Breast epithelium (tissue), 4 donors: ENCODE measurements at regions not wholly inside any gene's neighbourhood (a gene's known extent, or its start where the extent isn't known, plus 50 kb on each side); places are given as distances from the start of the nearest gene placed in this dataset.

Experiments
- DNase-seq, 2 donors: peaks; one replicate each; pipeline ENCODE4 v3.0.0-alpha.2; 2019; ENCODE audit warnings: low spot score in 2 of 2
- H3K27ac ChIP-seq, 2 donors: fragments of 200-600 bp; sonication (generic) in 1 of 2; one replicate each; pipeline ENCODE4 v1.5.1; 2016 to 2019; ENCODE audit warnings: mild to moderate bottlenecking in 1 of 2
- H3K27me3 ChIP-seq, 2 donors: fragments of 200-600 bp; sonication (generic) in 1 of 2; one replicate each; pipeline versions ENCODE4 v1.5.1 to v1.6.0; 2017 to 2019; ENCODE audit warnings: control low read depth in 1 of 2, mild to moderate bottlenecking in 1 of 2
- H3K36me3 ChIP-seq: fragments of 200-600 bp; one replicate; pipeline ENCODE4 v1.5.1; 2019
- H3K4me1 ChIP-seq, 2 donors: fragments of 200-600 bp; sonication (generic); one replicate each; pipeline ENCODE4 v1.5.1; 2016 to 2019; ENCODE audit warnings: control low read depth in 1 of 2
- H3K4me3 ChIP-seq, 3 donors: fragments of 200-600 bp; sonication (generic); 1 replicate in 2 of 3; 2 replicates in 1 of 3; pipeline ENCODE4 v1.5.1; 2016 to 2019; ENCODE audit warnings: mild to moderate bottlenecking in 3 of 3, moderate library complexity in 2 of 3
- H3K9me3 ChIP-seq, 2 donors: fragments of 200-600 bp; sonication (generic) in 1 of 2; one replicate each; pipeline ENCODE4 v1.5.1; 2016 to 2019; ENCODE audit warnings: control low read depth in 1 of 2
- CTCF ChIP-seq, 3 donors: fragments of 450-650 bp; IDR thresholded peaks; one replicate each; pipeline ENCODE4 v1.5.1; 2016 to 2017; ENCODE audit warnings: antibody characterized with exemption in 3 of 3, mild to moderate bottlenecking in 3 of 3, moderate library complexity in 3 of 3
- POLR2A ChIP-seq: fragments of 450-650 bp; IDR thresholded peaks from one replicate; pipeline ENCODE4 v1.6.1; 2016; ENCODE audit warnings: antibody characterized with exemption, mild to moderate bottlenecking, moderate library complexity
- POLR2AphosphoS5 ChIP-seq, 3 donors: sonication (generic); formaldehyde crosslinking; IDR thresholded peaks; one replicate each; pipeline ENCODE4 v1.6.1; 2017; ENCODE audit warnings: antibody characterized with exemption in 3 of 3
- intact Hi-C: fragments of 100-400 bp; cut with DNase I; formaldehyde crosslinking; loops from one replicate; pipeline ENCODE4 v1.15.1; 2023; ENCODE audit warnings: low total_unique reads

- no peaks in the 10 kb centered on the region for H3K27me3 ChIP-seq
- no peak for DNase-seq
- H3K4me1 ChIP-seq: no peaks in the 10 kb centered on the region
- H3K9me3 ChIP-seq: no peaks in the 10 kb centered on the region
- H3K27ac ChIP-seq: no peak overlapping the region
- TF ChIP-seq POLR2AphosphoS5 (IDR thresholded peaks at IDR 0.05) (no peak), CTCF (IDR thresholded peaks at IDR 0.05) (no peak), POLR2A (no peak)
- no peak overlapping the region for H3K4me3 ChIP-seq
- intact Hi-C loops: no loop called here
- no peaks in the 10 kb centered on the region for H3K36me3 ChIP-seq
Measured at GRCh38 chr13:87453244-87453643, 217.9 kb upstream of the SLITRK5 start.

- Histone ChIP-seq H3K4me1 (no peaks in the 10 kb centered on the region), H3K27ac (no peak overlapping the region), H3K27me3 (no peaks in the 10 kb centered on the region), H3K36me3 (no peaks in the 10 kb centered on the region), H3K4me3 (no peak overlapping the region), H3K9me3 (no peaks in the 10 kb centered on the region)
- no peak for TF ChIP-seq POLR2AphosphoS5 (IDR thresholded peaks at IDR 0.05)
- TF ChIP-seq CTCF (IDR thresholded peaks at IDR 0.05): no peak
- TF ChIP-seq POLR2A: no peak
- intact Hi-C loops: no loop called here
- no peak for DNase-seq
Measured at GRCh38 chr13:87459419-87459818, 211.8 kb upstream of the SLITRK5 start.

GRCh38 chr13:87497426-87497825, 173.7 kb upstream of the SLITRK5 start:
- Histone ChIP-seq H3K4me1 (no peaks in the 10 kb centered on the region), H3K9me3 (no peaks in the 10 kb centered on the region), H3K27me3 (no peaks in the 10 kb centered on the region), H3K4me3 (no peak overlapping the region), H3K36me3 (no peaks in the 10 kb centered on the region), H3K27ac (no peak overlapping the region)
- TF ChIP-seq POLR2AphosphoS5 (IDR thresholded peaks at IDR 0.05): no peak
- no peak for TF ChIP-seq POLR2A
- TF ChIP-seq CTCF (IDR thresholded peaks at IDR 0.05): no peak
- no peak for DNase-seq
- intact Hi-C loops: no loop called here

- intact Hi-C loops: no loop called here
- H3K27me3 ChIP-seq: no peaks in the 10 kb centered on the region
- H3K36me3 ChIP-seq: no peaks in the 10 kb centered on the region
- H3K27ac ChIP-seq: no peak overlapping the region
- no peak for TF ChIP-seq POLR2AphosphoS5 (IDR thresholded peaks at IDR 0.05)
- TF ChIP-seq POLR2A: no peak
- TF ChIP-seq CTCF (IDR thresholded peaks at IDR 0.05): no peak
- no peak for DNase-seq
- no peaks in the 10 kb centered on the region for H3K4me1 ChIP-seq
- H3K4me3 ChIP-seq: no peak overlapping the region
- no peaks in the 10 kb centered on the region for H3K9me3 ChIP-seq
Measured at GRCh38 chr13:87498681-87499080, 172.5 kb upstream of the SLITRK5 start.

- no peak overlapping the region for H3K27ac ChIP-seq
- no peaks in the 10 kb centered on the region for H3K36me3 ChIP-seq
- DNase-seq: no peak
- no peaks in the 10 kb centered on the region for H3K27me3 ChIP-seq
- H3K9me3 ChIP-seq: no peaks in the 10 kb centered on the region
- H3K4me3 ChIP-seq: no peak overlapping the region
- no peaks in the 10 kb centered on the region for H3K4me1 ChIP-seq
- TF ChIP-seq POLR2A: no peak
- TF ChIP-seq POLR2AphosphoS5 (IDR thresholded peaks at IDR 0.05): no peak
- no peak for TF ChIP-seq CTCF (IDR thresholded peaks at IDR 0.05)
- intact Hi-C loops: no loop called here
Measured at GRCh38 chr13:87524775-87525174, 146.4 kb upstream of the SLITRK5 start.
